MCF 10A (cell line): ENCODE measurements at regions not wholly inside any gene's neighbourhood (a gene's known extent, or its start where the extent isn't known, plus 50 kb on each side); places are given as distances from the start of the nearest gene placed in this dataset.

Source experiments
- BruUV-seq: library from RNA; stranded (reverse); fragments of 400-500 nt; replicated peaks from 2 replicates; lab custom pipeline; 2021; lab: Mats Ljungman, UMichigan
- CTCF ChIA-PET: fragments of 300-600 bp; sonication (Branson Sonifier 250); formaldehyde crosslinking; extraction: SDS; loops from one replicate; lab custom pipeline; 2021; ENCODE audit warnings: antibody characterized with exemption, inconsistent platforms; lab: Yijun Ruan, JAX
- POLR2A ChIA-PET: fragments of 300-600, 350-650 bp; sonication (Branson Sonifier 250); formaldehyde crosslinking; extraction: SDS; loops from one replicate; lab custom pipeline; 2020; ENCODE audit warnings: antibody characterized with exemption, inconsistent platforms; lab: Yijun Ruan, JAX
- DNase-seq: peaks from one replicate; pipeline ENCODE4 v3.0.0-alpha.2; 2018; ENCODE audit not compliant: unreplicated experiment
- H3K27ac Mint-ChIP-seq: one replicate; pipeline ENCODE4 v1.8.0; 2022; ENCODE audit warnings: mild to moderate bottlenecking, low read depth, mixed read lengths; ENCODE audit not compliant: unreplicated experiment
- H3K27me3 Mint-ChIP-seq: one replicate; pipeline ENCODE4 v1.8.0; 2022; ENCODE audit warnings: mixed read lengths; ENCODE audit not compliant: insufficient read depth, unreplicated experiment
- H3K36me3 Mint-ChIP-seq: one replicate; pipeline ENCODE4 v1.8.0; 2022; ENCODE audit warnings: mild to moderate bottlenecking, moderate library complexity, mixed read lengths; ENCODE audit not compliant: insufficient read depth, unreplicated experiment
- H3K4me1 Mint-ChIP-seq: one replicate; pipeline ENCODE4 v1.8.0; 2022; ENCODE audit warnings: mixed read lengths; ENCODE audit not compliant: insufficient read depth, unreplicated experiment
- H3K4me3 Mint-ChIP-seq: one replicate; pipeline ENCODE4 v1.8.0; 2022; ENCODE audit warnings: mild to moderate bottlenecking, moderate library complexity, mixed read lengths; ENCODE audit not compliant: unreplicated experiment
- H3K9me3 Mint-ChIP-seq: one replicate; pipeline ENCODE4 v1.8.0; 2022; ENCODE audit warnings: mixed read lengths; ENCODE audit not compliant: unreplicated experiment
- intact Hi-C: fragments of 100-400 bp; cut with micrococcal nuclease; formaldehyde crosslinking; loops from 2 replicates; pipeline ENCODE4 v1.14.1; 2022
- TF ChIP-seq, protein P1 (sequence below): fragments of 200-600 bp; IDR thresholded peaks from one replicate; pipeline ENCODE4 v1.8.0; 2022; ENCODE audit warnings: antibody characterized with exemption, mild to moderate bottlenecking; ENCODE audit not compliant: unreplicated experiment

DNA sequence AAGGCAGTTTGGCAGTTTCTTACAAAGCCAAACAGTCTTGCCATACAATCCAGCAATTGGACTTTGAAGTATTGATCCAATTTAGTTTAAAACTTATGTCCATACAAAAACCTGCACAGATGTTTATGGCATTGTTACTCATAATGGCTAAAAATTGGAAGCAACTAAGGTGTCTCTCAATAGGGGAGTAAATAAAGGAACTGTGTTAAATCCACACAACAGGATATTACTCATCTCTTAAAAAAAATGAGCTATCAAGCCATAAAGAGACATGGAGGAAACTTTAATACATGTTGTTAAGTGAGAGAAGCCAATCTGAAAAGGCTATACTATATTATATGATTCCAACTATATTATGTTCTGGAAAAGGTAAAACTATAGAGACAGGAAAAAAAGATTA lies 313.6 kb upstream of the CD180 start:
- no peaks in the 10 kb centered on the region for H3K36me3 Mint-ChIP-seq
- intact Hi-C loops, result loop anchor here (10.0 kb wide), 1 partner anchor 265 kb away; no protein-coding TSS in a partner anchor
- ChIA-PET CTCF (no interaction called here), POLR2A (interaction anchor here (1.1 kb wide), 1 partner anchor 14 kb away, joined by 5 read pairs; no protein-coding TSS in a partner anchor)
- no peak overlapping the region for H3K4me3 Mint-ChIP-seq
- TF ChIP-seq, protein P1, sequence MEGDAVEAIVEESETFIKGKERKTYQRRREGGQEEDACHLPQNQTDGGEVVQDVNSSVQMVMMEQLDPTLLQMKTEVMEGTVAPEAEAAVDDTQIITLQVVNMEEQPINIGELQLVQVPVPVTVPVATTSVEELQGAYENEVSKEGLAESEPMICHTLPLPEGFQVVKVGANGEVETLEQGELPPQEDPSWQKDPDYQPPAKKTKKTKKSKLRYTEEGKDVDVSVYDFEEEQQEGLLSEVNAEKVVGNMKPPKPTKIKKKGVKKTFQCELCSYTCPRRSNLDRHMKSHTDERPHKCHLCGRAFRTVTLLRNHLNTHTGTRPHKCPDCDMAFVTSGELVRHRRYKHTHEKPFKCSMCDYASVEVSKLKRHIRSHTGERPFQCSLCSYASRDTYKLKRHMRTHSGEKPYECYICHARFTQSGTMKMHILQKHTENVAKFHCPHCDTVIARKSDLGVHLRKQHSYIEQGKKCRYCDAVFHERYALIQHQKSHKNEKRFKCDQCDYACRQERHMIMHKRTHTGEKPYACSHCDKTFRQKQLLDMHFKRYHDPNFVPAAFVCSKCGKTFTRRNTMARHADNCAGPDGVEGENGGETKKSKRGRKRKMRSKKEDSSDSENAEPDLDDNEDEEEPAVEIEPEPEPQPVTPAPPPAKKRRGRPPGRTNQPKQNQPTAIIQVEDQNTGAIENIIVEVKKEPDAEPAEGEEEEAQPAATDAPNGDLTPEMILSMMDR, result no peak
- no peaks in the 10 kb centered on the region for H3K4me1 Mint-ChIP-seq
- H3K9me3 Mint-ChIP-seq, result peaks cover 6% of the 10 kb centered on the region
- H3K27me3 Mint-ChIP-seq, result no peaks in the 10 kb centered on the region
- H3K27ac Mint-ChIP-seq, result no peak overlapping the region
- BruUV-seq, result no TSS peak
- DNase-seq, result no peak

GRCh38 chr5:67509402-67510186 lies 313.0 kb upstream of the CD180 start:
- no peaks in the 10 kb centered on the region for H3K36me3 Mint-ChIP-seq
- H3K27ac Mint-ChIP-seq, result no peak overlapping the region
- no TSS peak for BruUV-seq
- H3K4me3 Mint-ChIP-seq, result no peak overlapping the region
- intact Hi-C loops, result loop anchor here (10.0 kb wide), 1 partner anchor 265 kb away; no protein-coding TSS in a partner anchor
- TF ChIP-seq, protein P1, result no peak
- POLR2A ChIA-PET, result no interaction called here
- peaks cover 6% of the 10 kb centered on the region for H3K9me3 Mint-ChIP-seq
- CTCF ChIA-PET, result interaction anchor here (0.6 kb wide), 1 partner anchor 11 kb away, joined by 3 read pairs; no protein-coding TSS in a partner anchor
- no peaks in the 10 kb centered on the region for H3K27me3 Mint-ChIP-seq
- no peak for DNase-seq
- no peaks in the 10 kb centered on the region for H3K4me1 Mint-ChIP-seq

GRCh38 chr5:67506241-67506640 lies 309.6 kb upstream of the CD180 start:
- BruUV-seq, result no TSS peak
- H3K27ac Mint-ChIP-seq, result no peak overlapping the region
- no peaks in the 10 kb centered on the region for H3K27me3 Mint-ChIP-seq
- H3K36me3 Mint-ChIP-seq, result no peaks in the 10 kb centered on the region
- intact Hi-C loops, result no loop called here
- CTCF ChIA-PET, result interaction anchor here (0.7 to 1.1 kb wide), 2 partner anchors 13 to 24 kb away, joined by 4 read pairs; no protein-coding TSS in a partner anchor
- POLR2A ChIA-PET, result interaction anchor here (0.6 to 1.1 kb wide), 2 partner anchors 13 to 299 kb away, joined by 3 to 4 read pairs; no protein-coding TSS in a partner anchor
- H3K4me3 Mint-ChIP-seq, result no peak overlapping the region
- TF ChIP-seq, protein P1, result no peak
- no peak for DNase-seq
- H3K9me3 Mint-ChIP-seq, result peaks cover 6% of the 10 kb centered on the region
- no peaks in the 10 kb centered on the region for H3K4me1 Mint-ChIP-seq

- no peaks in the 10 kb centered on the region for H3K27me3 Mint-ChIP-seq
- DNase-seq, result no peak
- intact Hi-C loops, result no loop called here
- H3K4me1 Mint-ChIP-seq, result no peaks in the 10 kb centered on the region
- BruUV-seq, result no TSS peak
- no peak overlapping the region for H3K4me3 Mint-ChIP-seq
- H3K9me3 Mint-ChIP-seq, result peaks cover 14% of the 10 kb centered on the region
- ChIA-PET POLR2A (no interaction called here), CTCF (no interaction called here)
- TF ChIP-seq, protein P1, result no peak
- H3K27ac Mint-ChIP-seq, result no peak overlapping the region
- no peaks in the 10 kb centered on the region for H3K36me3 Mint-ChIP-seq
Observed at GRCh38 chr5:67502951-67503350, 306.4 kb upstream of the CD180 start.
